ENCODE measurements at regions not wholly inside any gene's neighbourhood (a gene's known extent, or its start where the extent isn't known, plus 50 kb on each side); places are given as distances from the start of the nearest gene placed in this dataset.

DNA sequence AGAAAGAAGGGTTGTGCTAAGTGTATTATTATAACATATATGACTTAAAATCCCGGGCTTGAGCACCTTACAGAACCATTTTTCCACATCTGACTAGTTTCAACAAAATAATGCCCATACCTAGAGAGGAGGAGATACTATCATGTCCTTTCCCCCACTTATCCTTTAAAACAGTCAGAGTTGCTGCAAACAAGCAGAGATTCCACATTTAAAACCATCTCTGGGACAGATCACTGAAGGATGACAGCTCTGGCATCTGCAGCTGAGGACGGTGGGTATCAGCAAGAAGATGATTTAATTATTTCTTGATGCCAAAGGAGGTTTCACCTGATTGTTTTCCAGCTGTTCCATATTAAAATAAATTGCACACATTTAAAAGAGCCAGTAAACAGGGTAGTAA, 328.0 kb upstream of the TMTC1 start:
- TF ChIP-seq EZH2phosphoT487 (IDR thresholded peaks at IDR 0.05; ENCODE audit: borderline replicate concordance, low read length) = no peak
- no peak for TF ChIP-seq EZH2 (IDR thresholded peaks at IDR 0.05; ENCODE audit: low read length, unreplicated experiment)
- no peak for TF ChIP-seq CTCF (conservative IDR thresholded peaks at IDR 0.05; ENCODE audit: low read depth, low read length)
- ATAC-seq (no peak), DNase-seq (no peak)
- no peak overlapping the region for H2AFZ ChIP-seq (ENCODE audit: low read length)
- no peak overlapping the region for H3K4me2 ChIP-seq (ENCODE audit: low read length)
- H3K9ac ChIP-seq (ENCODE audit: low read length) = no peak overlapping the region
- H3K79me2 ChIP-seq (ENCODE audit: low read length) = no peaks in the 10 kb centered on the region
- ChIA-PET POLR2A (ENCODE audit: unreplicated experiment) (no interaction called here), CTCF (no interaction called here)
- H4K20me1 ChIP-seq (ENCODE audit: low read length) = no peaks in the 10 kb centered on the region
- no TSS peak for BruUV-seq (replicated peaks)
- H3K4me3 ChIP-seq (ENCODE audit: low read length) = no peak overlapping the region
- no peaks in the 10 kb centered on the region for H3K9me3 ChIP-seq (ENCODE audit: low read length)
- H3F3A ChIP-seq (ENCODE audit: low read length, unreplicated experiment) = no peaks in the 10 kb centered on the region
- no peaks in the 10 kb centered on the region for H3K36me3 ChIP-seq (ENCODE audit: low read depth, low read length)
- no peak overlapping the region for H3K27ac ChIP-seq (ENCODE audit: low read length)
- H3K27me3 ChIP-seq (ENCODE audit: low read length) = no peaks in the 10 kb centered on the region
- H3K4me1 ChIP-seq (ENCODE audit: insufficient read depth, low read length) = peaks cover 6% of the 10 kb centered on the region
- no peaks in the 10 kb centered on the region for H3K9me2 ChIP-seq (replicated peaks; ENCODE audit: low read length)
- intact Hi-C loops (cut with micrococcal nuclease) = no loop called here

DNA sequence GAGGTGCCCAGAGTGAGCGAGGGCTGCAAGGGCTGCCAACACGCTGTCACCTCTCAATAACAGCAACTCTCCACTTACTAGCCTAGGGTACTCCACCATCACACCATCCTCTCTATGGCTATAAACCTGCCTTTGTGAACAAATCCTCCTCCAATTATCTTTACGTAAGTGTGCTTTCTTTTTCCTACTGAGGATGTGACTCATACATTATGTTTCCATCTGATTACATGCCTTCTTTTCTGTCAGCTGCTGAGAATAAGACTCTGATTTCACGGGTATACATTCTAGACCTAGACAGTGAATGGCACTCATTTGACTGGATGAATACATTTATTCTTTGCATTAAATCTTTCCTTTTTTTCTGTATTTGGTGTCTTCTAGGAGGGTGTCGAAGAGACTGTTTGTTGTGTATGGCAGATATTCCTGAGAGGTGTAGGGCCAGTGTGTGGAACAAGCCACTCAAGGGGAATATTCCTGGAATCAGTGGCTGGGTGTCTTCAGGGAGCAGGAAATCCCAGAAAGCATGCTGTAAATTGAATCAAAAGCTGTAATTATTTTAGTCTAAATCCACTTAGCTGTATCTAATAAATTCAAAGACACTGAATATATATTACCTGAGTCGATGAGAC, 327.3 kb upstream of the TMTC1 start:
- Histone ChIP-seq H3K4me2 (ENCODE audit: low read length) (peak overlapping the region; percentile 37), H4K20me1 (ENCODE audit: low read length) (no peaks in the 10 kb centered on the region), H3K79me2 (ENCODE audit: low read length) (no peaks in the 10 kb centered on the region), H3K4me1 (ENCODE audit: insufficient read depth, low read length) (peaks cover 6% of the 10 kb centered on the region), H2AFZ (ENCODE audit: low read length) (no peak overlapping the region), H3K36me3 (ENCODE audit: low read depth, low read length) (no peaks in the 10 kb centered on the region), H3K27ac (ENCODE audit: low read length) (no peak overlapping the region), H3F3A (ENCODE audit: low read length, unreplicated experiment) (no peaks in the 10 kb centered on the region), H3K9ac (ENCODE audit: low read length) (no peak overlapping the region), H3K9me2 (replicated peaks; ENCODE audit: low read length) (no peaks in the 10 kb centered on the region), H3K27me3 (ENCODE audit: low read length) (no peaks in the 10 kb centered on the region), H3K9me3 (ENCODE audit: low read length) (no peaks in the 10 kb centered on the region), H3K4me3 (ENCODE audit: low read length) (no peak overlapping the region)
- ChIA-PET CTCF (no interaction called here), POLR2A (ENCODE audit: unreplicated experiment) (no interaction called here)
- BruUV-seq (replicated peaks) = no TSS peak
- peak; percentile 51 for DNase-seq
- TF ChIP-seq EZH2phosphoT487 (IDR thresholded peaks at IDR 0.05; ENCODE audit: borderline replicate concordance, low read length) (no peak), EZH2 (IDR thresholded peaks at IDR 0.05; ENCODE audit: low read length, unreplicated experiment) (no peak), CTCF (conservative IDR thresholded peaks at IDR 0.05; ENCODE audit: low read depth, low read length) (no peak)
- ATAC-seq = peak; percentile 92
- intact Hi-C loops (cut with micrococcal nuclease) = no loop called here

- Histone ChIP-seq H2AFZ (ENCODE audit: low read length) (no peak overlapping the region), H3K36me3 (ENCODE audit: low read depth, low read length) (no peaks in the 10 kb centered on the region), H3K4me3 (ENCODE audit: low read length) (no peak overlapping the region), H3K27ac (ENCODE audit: low read length) (no peak overlapping the region), H3F3A (ENCODE audit: low read length, unreplicated experiment) (no peaks in the 10 kb centered on the region), H3K9me3 (ENCODE audit: low read length) (no peaks in the 10 kb centered on the region), H3K4me2 (ENCODE audit: low read length) (no peak overlapping the region), H3K27me3 (ENCODE audit: low read length) (no peaks in the 10 kb centered on the region), H3K4me1 (ENCODE audit: insufficient read depth, low read length) (peaks cover 6% of the 10 kb centered on the region), H4K20me1 (ENCODE audit: low read length) (no peaks in the 10 kb centered on the region), H3K9ac (ENCODE audit: low read length) (no peak overlapping the region), H3K9me2 (replicated peaks; ENCODE audit: low read length) (no peaks in the 10 kb centered on the region), H3K79me2 (ENCODE audit: low read length) (no peaks in the 10 kb centered on the region)
- ATAC-seq (no peak), DNase-seq (no peak)
- intact Hi-C loops (cut with micrococcal nuclease) = no loop called here
- BruUV-seq (replicated peaks) = no TSS peak
- ChIA-PET POLR2A (ENCODE audit: unreplicated experiment) (no interaction called here), CTCF (no interaction called here)
- no peak for TF ChIP-seq EZH2phosphoT487 (IDR thresholded peaks at IDR 0.05; ENCODE audit: borderline replicate concordance, low read length)
- TF ChIP-seq CTCF (conservative IDR thresholded peaks at IDR 0.05; ENCODE audit: low read depth, low read length) = no peak
- TF ChIP-seq EZH2 (IDR thresholded peaks at IDR 0.05; ENCODE audit: low read length, unreplicated experiment) = no peak
These were observed 326.8 kb upstream of the TMTC1 start for GRCh38 chr12:30110498-30110897.
